ENCODE measurements at regions not wholly inside any gene's neighbourhood (a gene's known extent, or its start where the extent isn't known, plus 50 kb on each side); places are given as distances from the start of the nearest gene placed in this dataset.
A peak's percentile ranks its signal among the peaks of the same experiment; 100 is the strongest.
"Not testable (repeated sequence)": the region's sequence is repeated elsewhere in the genome, so short reads cannot be mapped to it uniquely, and the experiment has no call there.

DNA sequence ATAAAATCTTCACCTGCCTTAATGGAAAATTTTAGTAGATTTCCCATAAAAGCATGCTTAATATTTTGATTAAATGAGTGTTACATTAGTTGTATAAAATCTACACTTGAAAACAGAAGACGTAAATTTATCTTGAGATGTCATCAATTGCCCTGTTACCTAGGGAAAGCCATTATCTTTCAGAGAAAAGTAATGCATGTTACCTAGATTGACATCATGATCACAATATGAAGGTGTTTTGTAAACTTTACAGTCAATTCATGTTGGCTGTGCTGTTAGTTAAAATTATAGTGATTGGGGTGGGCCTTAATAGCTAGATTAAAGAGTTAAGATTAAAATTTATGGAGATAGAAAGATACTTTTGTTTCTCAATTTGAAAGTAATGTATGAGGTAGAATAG, 293.2 kb upstream of the PCDH18 start:
- no peak for DNase-seq

DNA sequence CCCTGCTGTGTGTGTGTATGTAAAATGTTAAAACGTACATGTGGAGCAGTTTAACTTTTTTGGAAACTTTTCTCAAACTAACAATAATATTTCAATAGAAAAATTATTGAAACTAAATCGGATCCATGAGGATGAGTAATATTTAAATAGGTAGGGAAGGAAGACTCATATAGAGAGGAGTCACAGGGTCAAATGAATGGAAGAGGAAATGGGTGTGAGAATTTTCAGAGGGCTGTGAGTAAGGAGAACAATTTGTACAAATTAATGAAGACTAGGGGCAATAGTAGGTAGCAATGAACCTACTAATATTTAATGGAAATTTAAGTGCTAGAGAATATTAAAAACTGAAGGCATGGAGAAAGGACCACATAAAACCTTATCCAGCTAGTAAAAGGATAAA, 290.7 kb upstream of the PCDH18 start:
- no peak for DNase-seq

GRCh38 chr4:137819964-137820383, 287.7 kb upstream of the PCDH18 start:
- no peak for DNase-seq

- DNase-seq, result no peak
Measured at GRCh38 chr4:137812258-137812657, 280.0 kb upstream of the PCDH18 start.

- DNase-seq, result no peak
Measured at GRCh38 chr4:137806420-137806819, 274.1 kb upstream of the PCDH18 start.

- DNase-seq, result no peak
Measured at GRCh38 chr4:137804906-137805495, 272.7 kb upstream of the PCDH18 start.

DNA sequence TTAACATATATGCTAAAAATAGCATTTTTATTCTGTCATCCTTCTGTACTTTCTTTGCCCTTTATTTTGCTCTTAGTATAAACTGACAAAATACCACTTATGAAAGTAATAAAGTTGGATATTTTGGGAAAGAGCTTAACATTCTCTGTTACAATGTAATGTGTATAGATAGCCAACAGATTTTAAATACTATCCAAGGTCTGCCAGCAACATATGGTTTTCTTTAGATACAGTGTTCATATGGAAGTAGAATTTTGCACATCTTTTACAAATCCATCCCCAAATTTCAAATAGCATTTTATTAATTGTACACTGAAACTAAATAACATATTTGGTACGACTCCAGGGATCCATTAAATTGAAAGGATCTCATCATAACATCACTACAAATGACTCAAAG, 268.6 kb upstream of the PCDH18 start:
- no peak for DNase-seq

GRCh38 chr4:137794764-137795254, 262.5 kb upstream of the PCDH18 start:
- DNase-seq, result peak; percentile 2

GRCh38 chr4:137789263-137789662, 257.0 kb upstream of the PCDH18 start:
- DNase-seq, result not testable (repeated sequence)

- DNase-seq, result not testable (repeated sequence)
Measured at GRCh38 chr4:137783923-137784322, 251.6 kb upstream of the PCDH18 start.

DNA sequence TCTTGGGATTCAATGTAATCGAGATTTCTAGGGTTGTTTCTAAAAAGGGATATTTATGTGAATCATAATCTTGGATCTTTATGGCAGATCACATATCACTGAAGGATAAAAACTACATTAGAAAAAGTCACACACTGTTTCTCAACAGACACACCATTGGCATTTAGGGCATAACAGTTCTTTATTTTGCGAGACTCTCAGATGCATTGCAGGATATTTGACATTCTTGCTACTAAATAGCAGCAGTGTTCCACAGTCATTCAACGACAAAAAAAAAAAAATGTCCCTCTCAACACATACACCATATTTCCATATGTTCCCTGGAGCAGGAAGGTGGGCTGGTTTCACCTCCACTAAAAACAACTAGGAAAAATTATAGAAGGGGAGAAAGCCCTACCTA, 243.4 kb upstream of the PCDH18 start:
- DNase-seq, result no peak

GRCh38 chr4:137774501-137774900, 242.2 kb upstream of the PCDH18 start:
- no peak for DNase-seq

GRCh38 chr4:137768881-137769280, 236.6 kb upstream of the PCDH18 start:
- no peak for DNase-seq

DNA sequence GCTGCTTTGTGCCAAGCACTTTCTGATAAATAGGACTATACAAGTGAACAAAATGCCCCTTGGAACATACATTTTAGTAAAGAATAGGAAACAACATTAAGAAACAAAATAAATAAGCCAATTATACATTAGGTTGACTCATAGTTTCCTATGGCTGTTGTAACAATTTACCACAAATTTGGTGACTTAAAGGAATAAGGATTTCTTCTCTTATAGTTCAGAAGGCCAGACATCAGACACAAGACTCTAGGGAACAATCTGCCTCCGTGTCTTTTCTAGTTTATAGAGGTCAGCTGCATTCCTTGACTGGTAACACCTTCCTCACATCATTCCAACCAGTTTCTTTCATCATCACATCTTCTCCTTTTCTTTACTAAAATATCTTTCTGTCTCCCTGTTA, 235.9 kb upstream of the PCDH18 start:
- DNase-seq, result no peak

DNA sequence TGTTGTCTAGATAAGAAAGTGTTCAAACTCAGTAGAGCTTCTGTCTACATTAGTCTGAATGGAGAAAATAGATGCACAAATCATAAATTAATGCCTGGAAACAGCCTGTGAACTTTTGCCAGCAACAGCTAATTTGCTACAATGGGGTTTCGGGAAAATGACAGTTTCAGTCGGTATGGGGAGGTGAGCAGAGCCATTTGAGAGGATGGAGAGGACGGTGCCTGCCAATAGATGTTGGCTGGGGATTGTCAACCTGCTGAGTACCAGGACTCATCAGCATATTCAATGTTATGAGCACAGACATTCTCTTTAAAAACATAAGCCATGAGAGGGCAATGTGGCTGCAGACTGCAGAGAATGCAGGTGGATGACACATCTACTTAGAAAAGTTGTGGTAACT, 230.3 kb upstream of the PCDH18 start:
- no peak for DNase-seq

DNA sequence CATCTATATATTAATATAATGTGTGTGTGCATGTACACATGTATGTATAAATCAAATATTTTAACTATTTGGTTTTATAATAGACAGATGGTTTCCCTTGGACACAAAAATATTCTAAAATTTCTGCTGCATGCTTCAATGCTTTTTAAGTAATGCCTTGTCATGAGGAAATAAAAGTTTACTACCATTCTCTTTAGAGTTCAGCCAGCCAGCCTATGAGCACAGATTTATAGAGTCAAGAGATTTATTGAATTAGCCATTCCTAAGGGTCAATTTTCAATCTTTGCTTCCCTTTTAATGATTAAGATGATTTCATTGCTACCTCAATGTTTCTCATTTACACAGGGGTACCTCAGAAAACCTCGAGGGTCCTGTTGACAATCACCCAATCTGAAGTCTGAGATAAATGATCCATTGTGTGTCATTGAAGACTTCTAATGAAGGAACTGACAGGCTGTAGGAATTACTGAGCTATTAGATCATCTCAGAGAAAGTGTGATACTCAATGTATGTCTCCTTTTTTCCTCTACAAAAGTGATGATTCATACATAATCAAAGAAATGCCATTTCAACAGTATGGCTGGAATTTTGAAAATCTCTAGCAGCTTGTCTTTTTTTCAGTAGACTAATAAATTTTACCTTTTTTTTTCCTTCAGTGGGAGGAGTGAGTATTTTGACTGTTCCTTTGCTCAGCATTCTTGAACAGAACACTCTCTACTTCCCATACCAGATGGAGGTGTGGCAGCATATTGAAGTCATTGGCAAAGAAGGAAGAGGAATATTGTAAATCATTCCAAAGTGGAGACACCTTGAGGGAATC, 222.6 kb upstream of the PCDH18 start:
- peak; percentile 25 for DNase-seq

DNA sequence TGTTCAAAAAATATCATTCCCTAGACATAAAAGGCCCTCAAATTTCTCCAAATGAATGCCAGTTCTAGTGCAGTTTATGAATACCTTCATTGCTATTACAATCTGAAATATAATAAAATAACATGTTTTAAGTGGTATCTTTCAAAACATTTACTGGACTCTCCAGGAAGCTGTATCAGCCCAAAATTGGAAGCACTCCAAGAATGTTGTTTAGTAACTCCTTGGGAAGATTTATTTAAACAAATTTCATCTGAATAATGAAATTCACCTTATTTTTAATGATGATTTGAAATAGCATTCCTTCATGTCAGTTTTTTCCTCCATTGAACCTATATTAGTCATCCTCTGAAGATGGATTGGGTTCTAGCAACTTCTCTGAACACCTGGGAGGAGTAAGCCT, 217.2 kb upstream of the PCDH18 start:
- DNase-seq, result no peak

- DNase-seq, result no peak
Measured at GRCh38 chr4:137748616-137749015, 216.3 kb upstream of the PCDH18 start.

GRCh38 chr4:137740141-137740540, 207.8 kb upstream of the PCDH18 start:
- no peak for DNase-seq

GRCh38 chr4:137739391-137739790, 207.1 kb upstream of the PCDH18 start:
- no peak for DNase-seq

DNA sequence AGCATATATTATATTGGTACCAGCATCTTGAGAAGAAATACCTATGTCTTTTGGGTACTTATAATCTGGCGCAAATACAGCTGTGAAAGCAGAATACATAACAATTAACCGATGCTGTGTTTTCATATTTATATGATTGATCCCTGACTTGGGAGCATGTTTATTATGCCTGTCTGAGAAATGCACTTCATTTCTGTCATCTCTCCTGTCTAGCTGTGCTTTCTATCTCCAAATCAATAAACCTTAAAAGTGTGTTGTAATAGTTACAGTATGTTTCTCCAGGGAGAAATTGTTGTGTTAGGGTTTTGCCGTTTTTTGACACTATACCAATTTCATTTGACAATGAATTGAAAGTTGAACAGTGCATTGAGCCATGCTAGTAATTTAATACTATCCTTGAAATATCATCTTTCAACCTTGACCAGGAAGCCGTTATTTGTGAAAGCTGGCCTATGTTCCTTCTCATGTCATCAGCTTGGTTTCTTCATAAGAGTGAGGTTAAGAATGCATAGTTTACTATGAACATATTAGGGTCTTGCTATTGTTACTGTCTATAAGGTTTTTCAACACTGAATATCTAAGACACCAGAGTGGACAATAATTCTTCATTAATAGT, 206.2 kb upstream of the PCDH18 start:
- DNase-seq, result no peak

- DNase-seq, result no peak
Measured at GRCh38 chr4:137735561-137736104, 203.3 kb upstream of the PCDH18 start.
